Fibroblast of upper back skin (primary cell): ENCODE measurements at regions not wholly inside any gene's neighbourhood (a gene's known extent, or its start where the extent isn't known, plus 50 kb on each side); places are given as distances from the start of the nearest gene placed in this dataset.

Experiments
- DNase-seq: peaks from one replicate; pipeline ENCODE4 v3.0.0-alpha.2; 2013

DNA sequence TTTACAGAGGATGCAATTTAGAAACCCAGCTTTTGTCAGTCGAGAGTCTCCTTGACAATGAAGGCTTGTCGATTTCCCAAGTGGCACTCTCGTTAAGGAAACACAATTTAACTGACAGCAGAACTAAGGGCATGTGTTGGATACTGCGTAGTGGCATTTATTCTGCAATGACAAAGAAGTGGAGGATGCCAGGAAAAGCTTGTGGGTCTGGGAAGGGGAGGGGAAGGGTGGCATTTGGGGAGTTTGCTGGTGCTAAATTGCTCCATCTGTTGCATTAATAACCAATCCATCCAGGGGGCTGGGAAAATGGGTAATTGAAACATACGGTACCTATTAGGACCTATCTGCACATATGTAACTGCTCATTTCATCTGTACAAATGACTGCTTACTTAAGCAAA is 190.6 kb downstream of the NSG2 start:
- DNase-seq = peak; percentile 38

GRCh38 chr5:174239718-174240117 is 194.2 kb downstream of the NSG2 start:
- no peak for DNase-seq

GRCh38 chr5:174242573-174242972 is 197.1 kb downstream of the NSG2 start:
- DNase-seq = no peak

GRCh38 chr5:174243904-174244303 is 198.4 kb downstream of the NSG2 start:
- no peak for DNase-seq

- DNase-seq = peak; percentile 65
These were observed 200.1 kb downstream of the NSG2 start for GRCh38 chr5:174245516-174246075.

GRCh38 chr5:174246743-174247142 is 201.2 kb downstream of the NSG2 start:
- DNase-seq = no peak

- no peak for DNase-seq
These were observed 201.8 kb downstream of the NSG2 start for GRCh38 chr5:174247301-174247700.

DNA sequence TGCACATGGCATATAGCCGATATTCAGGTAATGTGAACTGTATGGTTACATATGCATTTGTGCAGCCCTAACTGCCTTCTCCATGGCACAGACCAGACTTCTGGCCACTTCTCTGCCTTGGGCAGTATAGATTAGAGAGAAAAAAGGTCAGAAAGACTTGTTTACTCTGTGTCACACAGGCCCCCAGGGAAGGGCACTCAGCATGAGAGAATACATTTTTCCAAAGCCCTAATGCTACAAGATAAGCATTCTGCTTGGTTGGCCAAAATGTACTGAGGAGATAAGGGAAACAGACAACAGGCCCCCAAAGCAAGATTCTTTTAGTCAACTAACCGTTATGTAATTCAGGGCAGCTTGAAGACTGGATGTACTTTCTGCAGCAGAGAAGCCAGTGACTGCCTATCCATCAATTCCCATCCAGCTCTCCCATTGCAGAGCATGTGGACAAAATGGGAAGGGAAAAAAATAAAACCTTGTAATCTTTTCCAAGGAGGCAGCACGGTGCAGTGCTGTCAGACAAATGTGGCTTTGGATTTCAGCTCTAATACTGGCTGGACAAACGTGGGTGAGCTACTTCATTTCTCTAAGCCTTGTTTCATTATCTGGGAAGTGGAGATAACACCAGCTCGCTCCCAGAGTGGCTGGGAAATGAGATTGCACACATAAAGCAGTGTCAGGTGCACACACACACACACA is 205.9 kb downstream of the NSG2 start:
- no peak for DNase-seq

GRCh38 chr5:174252121-174252520 is 206.6 kb downstream of the NSG2 start:
- DNase-seq = no peak

GRCh38 chr5:174259696-174260420 is 214.4 kb downstream of the NSG2 start:
- no peak for DNase-seq

DNA sequence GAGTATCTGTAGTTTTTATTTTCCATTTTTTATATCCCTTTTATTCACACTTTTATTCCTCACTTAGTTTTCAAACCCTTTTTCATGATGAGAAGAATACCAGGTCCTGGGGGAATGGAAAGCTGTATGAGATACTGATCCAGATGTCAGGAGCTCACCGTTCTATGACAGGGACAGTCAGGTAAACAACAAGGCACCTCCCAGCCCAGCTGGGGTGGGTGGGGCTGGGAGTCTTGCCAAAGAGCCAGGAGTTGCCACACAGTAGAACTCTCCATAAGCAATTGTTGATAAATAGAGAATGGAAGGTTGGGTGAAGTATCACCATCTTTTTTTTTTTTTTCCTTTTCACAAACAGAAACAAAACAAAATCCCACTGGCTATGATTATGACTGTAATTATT is 225.8 kb downstream of the NSG2 start:
- no peak for DNase-seq

- no peak for DNase-seq
These were observed 227.2 kb downstream of the NSG2 start for GRCh38 chr5:174272671-174273070.

DNA sequence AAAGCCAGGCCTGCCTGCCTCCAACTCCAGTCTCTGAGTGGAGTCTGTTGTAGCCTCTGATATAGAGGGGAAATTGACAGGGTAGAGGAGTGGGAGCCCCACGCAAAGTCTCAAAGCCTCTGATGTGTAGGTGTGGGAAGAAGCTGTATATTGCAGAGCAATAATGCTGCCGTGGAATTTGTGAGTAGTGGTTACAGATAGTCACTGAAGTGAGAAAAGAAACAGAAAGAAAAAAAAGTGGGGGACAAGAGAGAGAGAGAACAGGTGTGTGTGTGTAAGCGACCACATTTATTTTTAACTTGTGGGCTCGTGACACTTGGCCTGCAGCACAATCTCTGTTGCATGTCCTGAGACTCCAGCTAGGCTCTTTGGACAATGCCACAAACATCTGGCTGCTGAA is 227.8 kb downstream of the NSG2 start:
- DNase-seq = no peak

DNA sequence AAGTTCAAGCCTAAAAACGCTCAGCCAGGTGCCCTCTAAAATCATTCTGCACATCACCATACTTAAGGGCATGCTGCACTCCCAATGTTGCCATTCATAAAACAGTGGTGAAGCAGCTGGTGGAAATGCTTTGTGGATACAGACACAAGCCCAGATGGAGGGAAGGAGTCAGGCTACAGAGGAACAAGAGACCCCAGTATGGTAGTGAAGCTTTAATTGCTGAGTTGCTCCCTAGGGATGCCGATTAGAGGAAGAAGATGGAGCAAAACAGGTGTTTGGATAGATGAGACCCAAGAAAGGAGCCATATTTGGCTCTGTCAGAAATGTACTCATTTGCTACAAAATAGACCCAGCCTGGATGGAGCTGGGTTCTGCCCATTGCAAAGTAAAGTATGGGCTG is 230.5 kb downstream of the NSG2 start:
- no peak for DNase-seq

DNA sequence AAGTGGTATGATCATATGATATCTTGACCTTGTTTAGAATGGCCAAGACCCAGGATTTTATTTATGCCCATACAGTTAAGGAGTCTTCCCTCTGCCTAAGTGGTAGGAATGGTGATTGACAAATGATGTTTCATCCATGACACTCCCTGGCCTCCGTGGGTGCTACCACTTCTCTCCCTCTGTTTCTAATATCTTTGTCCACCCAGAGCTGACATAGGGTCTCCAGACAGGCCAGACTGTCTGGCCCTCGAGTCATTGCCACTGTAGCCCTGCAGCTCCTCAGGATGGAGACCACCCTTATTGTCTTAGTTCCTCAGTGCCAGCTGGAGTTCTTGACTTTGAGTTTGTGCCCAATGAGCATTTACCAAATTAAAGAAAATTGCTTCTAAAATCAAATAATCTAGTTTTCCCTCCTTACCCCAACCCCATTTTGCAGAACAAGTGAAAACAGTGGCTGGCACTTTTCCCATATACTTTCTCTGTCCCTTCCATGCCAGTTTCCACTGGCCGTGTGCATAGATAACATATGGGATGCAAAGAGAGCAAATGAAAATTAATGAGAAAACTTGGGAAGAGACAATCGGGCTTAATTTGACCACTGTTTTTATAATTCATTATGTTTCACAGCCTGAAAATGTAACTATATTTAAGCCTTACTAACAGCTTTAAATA is 235.7 kb downstream of the NSG2 start:
- no peak for DNase-seq

DNA sequence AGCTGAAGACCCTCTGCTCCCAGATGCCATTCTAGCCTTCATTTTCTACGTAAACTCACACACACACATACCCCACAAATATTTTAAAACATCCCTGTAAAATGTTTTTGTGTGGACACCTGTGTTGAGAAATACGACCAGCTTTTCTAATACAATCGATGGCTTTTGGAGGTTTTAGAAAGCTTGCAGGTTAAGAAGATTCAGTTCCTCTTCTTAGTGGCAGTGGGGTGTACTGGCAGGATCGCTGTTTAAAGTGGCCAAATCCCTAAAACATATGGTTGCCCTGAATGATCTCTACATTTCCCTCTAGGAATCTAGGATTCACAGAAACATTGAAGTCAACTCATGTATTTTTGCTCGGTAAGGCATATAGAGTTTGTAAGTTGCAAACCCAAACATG is 236.3 kb downstream of the NSG2 start:
- DNase-seq = no peak

- DNase-seq = no peak
These were observed 236.9 kb downstream of the NSG2 start for GRCh38 chr5:174282391-174282790.

GRCh38 chr5:174283211-174284005 is 237.9 kb downstream of the NSG2 start:
- DNase-seq = no peak

DNA sequence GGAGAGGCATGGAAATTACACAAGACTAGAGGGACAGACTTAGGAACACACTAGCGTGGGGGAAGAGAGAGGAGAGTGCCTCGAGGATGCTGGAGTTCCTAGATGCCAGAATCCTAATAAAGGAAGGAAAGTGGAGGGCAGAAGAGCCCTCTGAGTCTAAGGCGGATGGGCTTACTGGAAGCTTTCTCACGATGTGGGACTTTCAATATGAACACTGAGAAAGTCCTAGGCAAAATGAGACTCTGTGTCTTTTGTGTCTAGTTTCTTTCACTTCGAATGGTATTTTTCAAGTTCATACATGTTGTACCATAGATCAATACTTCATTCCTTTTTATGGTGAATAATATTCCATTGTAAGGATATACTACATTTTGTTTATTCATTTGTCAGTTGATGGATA is 239.4 kb downstream of the NSG2 start:
- no peak for DNase-seq

DNA sequence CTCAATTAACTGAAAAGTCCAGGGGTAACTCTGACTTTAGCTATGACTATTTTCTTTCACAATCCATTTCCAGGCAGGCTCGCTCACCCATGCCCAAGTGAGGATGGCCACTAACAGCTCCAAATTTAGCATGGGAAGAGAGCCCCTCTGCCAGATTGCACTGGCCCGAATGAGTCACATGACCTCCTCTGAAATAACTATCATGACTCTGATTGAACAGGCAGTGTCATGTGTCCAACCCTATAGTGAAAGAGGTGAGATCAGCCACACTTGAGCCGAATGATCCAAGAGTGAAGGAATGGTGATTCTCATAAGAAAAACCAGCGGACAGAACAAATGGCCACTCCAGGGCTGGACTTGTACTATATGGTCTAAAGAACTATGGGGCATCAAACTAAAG is 242.3 kb downstream of the NSG2 start:
- no peak for DNase-seq

GRCh38 chr5:174288439-174288838 is 242.9 kb downstream of the NSG2 start:
- no peak for DNase-seq

GRCh38 chr5:174291162-174291561 is 245.7 kb downstream of the NSG2 start:
- no peak for DNase-seq

- no peak for DNase-seq
These were observed 246.8 kb downstream of the NSG2 start for GRCh38 chr5:174292348-174292747.
